GM19099 (cell line): ENCODE measurements at regions not wholly inside any gene's neighbourhood (a gene's known extent, or its start where the extent isn't known, plus 50 kb on each side); places are given as distances from the start of the nearest gene placed in this dataset.

Experiments
- POLR2A ChIP-seq: IDR thresholded peaks from 3 replicates; pipeline ENCODE4 v1.6.1; 2011; ENCODE audit warnings: low read depth; ENCODE audit not compliant: insufficient read length; ENCODE audit errors: extremely low read depth

- TF ChIP-seq POLR2A = no peak
Observed at GRCh38 chr12:93073324-93073723, 144.2 kb upstream of the EEA1 start.

- no peak for TF ChIP-seq POLR2A
Observed at GRCh38 chr12:93078059-93078458, 149.0 kb upstream of the EEA1 start.

GRCh38 chr12:93078577-93078976 is 149.5 kb upstream of the EEA1 start:
- TF ChIP-seq POLR2A = no peak

GRCh38 chr12:93079271-93079670 is 150.2 kb upstream of the EEA1 start:
- no peak for TF ChIP-seq POLR2A

GRCh38 chr12:93079976-93080375 is 150.9 kb upstream of the EEA1 start:
- TF ChIP-seq POLR2A = no peak

- no peak for TF ChIP-seq POLR2A
Observed at GRCh38 chr12:93080452-93080851, 151.4 kb upstream of the EEA1 start.

GRCh38 chr12:93080994-93081809 is 152.1 kb upstream of the EEA1 start:
- TF ChIP-seq POLR2A = no peak

- no peak for TF ChIP-seq POLR2A
Observed at GRCh38 chr12:93081810-93082165, 152.7 kb upstream of the EEA1 start.

- TF ChIP-seq POLR2A = no peak
Observed at GRCh38 chr12:93085383-93086287, 156.5 kb upstream of the EEA1 start.

- no peak for TF ChIP-seq POLR2A
Observed at GRCh38 chr12:93086288-93086727, 157.2 kb upstream of the EEA1 start.

- TF ChIP-seq POLR2A = no peak
Observed at GRCh38 chr12:93087840-93088610, 158.9 kb upstream of the EEA1 start.

- TF ChIP-seq POLR2A = no peak
Observed at GRCh38 chr12:93089805-93090569, 160.9 kb upstream of the EEA1 start.

GRCh38 chr12:93090731-93091172 is 161.7 kb upstream of the EEA1 start:
- TF ChIP-seq POLR2A = no peak
